ENCODE measurements at regions not wholly inside any gene's neighbourhood (a gene's known extent, or its start where the extent isn't known, plus 50 kb on each side); places are given as distances from the start of the nearest gene placed in this dataset.

GRCh38 chr6:156647991-156648390, 129.2 kb upstream of the ARID1B start:
- no peak for DNase-seq (ENCODE audit: low spot score)

DNA sequence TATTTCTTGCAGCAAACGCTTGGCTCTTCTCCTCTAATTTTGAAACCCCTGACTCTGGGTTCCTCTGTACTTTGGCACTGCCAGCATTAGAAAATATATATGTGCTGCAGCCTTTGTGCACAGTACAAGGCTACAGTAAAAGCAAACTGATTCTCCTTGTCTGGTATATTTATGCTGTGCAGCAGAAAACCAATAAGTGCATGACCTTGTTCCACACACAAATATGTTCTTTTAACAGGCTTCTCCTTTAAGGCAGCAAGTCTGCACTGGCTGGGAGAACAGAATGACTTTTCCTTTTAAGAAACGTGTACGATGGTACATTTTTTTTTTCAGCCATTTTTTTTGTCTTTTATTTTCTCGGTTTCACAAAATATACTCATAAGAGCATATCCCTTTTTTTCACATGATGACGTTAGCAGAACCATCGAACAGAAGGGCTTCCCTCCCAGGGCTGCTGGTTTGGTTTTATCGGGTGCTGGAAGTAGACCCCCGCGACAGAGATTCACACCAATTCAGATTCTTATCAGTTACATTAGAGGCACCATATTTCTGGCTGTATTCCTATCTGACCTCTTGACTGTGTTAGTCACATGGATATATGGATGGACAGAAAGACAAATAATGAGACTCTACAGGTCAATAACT, 129.9 kb upstream of the ARID1B start:
- no peak for DNase-seq (ENCODE audit: low spot score)

- no peak for DNase-seq (ENCODE audit: low spot score)
These were observed 130.7 kb upstream of the ARID1B start for GRCh38 chr6:156646496-156646895.

- no peak for DNase-seq (ENCODE audit: low spot score)
These were observed 132.1 kb upstream of the ARID1B start for GRCh38 chr6:156645097-156645496.

GRCh38 chr6:156639009-156639721, 138.0 kb upstream of the ARID1B start:
- DNase-seq (ENCODE audit: low spot score): no peak

DNA sequence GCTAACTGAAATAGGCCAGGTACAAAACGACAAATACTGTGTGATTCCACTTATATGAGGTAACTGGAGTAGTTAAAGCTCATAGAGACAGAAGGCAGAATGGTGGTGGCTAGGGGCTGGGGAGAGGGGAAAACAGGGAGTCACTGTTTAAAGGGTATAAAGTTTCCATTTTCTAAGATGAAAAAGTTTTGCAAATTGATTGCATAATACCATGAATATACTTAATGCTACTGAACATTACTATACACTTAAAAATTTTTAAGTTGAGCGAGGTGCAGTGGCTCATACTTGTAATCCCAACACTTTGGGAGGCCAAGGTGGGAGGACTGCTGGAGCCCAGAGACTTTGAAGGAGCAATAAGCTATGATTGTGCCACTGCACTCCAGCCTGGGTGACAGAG, 138.6 kb upstream of the ARID1B start:
- no peak for DNase-seq (ENCODE audit: low spot score)

GRCh38 chr6:156634951-156635371, 142.2 kb upstream of the ARID1B start:
- DNase-seq (ENCODE audit: low spot score): no peak

DNA sequence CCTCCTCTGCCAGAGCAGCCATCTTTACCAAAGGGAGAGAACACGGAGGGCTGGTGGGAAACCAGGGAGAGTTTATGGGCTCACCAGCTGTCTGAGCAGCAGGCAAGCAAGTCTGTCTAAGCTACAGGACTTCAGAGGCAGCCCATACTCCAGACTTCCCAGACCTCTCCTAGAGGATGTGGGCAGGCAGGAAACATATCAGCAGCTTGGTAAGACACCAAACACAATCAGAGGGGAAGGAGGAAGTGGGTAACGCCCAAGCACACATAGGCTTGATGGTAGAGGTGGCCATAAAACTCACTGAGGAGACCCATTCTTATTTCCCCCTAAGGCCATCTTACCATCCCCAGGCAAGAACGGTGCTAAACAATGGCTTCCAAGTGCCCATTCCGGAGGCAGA, 143.1 kb upstream of the ARID1B start:
- DNase-seq (ENCODE audit: low spot score): no peak

DNA sequence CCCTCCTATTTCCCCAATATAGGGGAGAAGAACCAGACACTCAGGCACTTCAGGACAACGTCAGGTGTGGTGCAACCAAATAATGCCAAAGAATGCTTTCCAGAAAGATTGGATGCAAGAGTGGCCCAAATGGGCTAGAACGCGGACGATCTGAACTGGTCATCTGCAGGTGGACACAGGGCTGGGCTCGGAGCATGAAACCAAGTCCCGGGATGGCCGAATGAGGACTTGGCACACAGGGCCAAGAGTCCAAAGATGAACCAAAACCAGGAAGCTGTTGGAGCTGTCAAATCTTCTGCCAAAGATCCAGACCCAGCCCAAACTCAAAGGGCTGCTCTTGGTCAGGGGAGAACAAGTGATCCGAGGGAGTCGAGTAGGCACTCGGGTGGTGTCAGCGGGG, 143.9 kb upstream of the ARID1B start:
- DNase-seq (ENCODE audit: low spot score): no peak

DNA sequence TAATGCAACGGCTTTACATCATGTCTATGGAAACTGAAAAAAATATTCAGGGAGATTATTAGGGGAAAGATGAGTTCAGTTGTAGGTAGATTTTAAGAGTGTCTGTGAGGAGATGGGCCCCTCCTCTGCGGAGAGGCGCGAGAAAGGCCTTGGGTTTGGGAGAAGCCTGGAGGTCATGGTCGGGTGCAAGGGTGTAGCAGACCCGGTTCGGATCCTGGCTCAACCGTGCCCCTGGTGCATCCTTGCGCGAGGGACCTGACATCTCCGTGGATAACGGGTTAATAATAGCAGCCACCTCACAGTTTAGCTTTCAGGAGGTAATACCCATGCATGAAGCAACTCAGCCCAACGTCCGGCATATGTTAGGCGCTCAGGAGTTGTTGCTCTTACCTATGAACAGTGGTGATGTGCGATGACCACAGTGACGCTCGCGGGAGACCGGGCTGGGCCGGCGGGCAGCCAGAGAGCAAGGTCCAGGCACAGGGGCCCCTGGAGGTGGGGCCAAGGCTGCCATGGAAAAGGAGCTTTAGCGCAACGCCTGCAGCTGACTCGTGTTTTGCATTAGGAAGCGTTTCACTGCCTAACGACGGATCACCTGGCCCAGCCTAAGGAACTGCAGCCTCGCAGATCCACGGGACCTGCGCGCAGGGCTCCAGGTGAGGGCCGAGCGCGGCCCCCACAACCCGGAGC, 146.4 kb upstream of the ARID1B start:
- DNase-seq (ENCODE audit: low spot score): no peak

DNA sequence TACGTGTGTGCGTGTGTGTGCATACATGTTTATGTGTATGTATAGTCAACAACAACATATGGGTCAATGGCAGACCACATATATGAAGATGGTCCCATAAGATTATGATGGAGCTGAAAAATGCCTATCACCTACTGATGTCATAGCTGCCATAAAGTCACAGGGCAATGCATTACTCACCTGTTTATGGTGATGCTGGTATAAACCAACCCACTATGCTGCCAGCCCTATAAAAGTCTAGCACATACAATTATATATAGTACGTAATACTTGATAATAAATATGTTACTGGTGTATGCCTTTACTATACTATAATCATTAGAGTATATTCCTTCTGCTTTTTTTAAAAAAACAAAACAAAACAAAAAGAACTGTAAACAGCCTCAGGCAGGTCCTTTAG, 148.4 kb upstream of the ARID1B start:
- DNase-seq (ENCODE audit: low spot score): no peak

GRCh38 chr6:156627524-156627923, 149.7 kb upstream of the ARID1B start:
- DNase-seq (ENCODE audit: low spot score): no peak

- DNase-seq (ENCODE audit: low spot score): no peak
These were observed 155.0 kb upstream of the ARID1B start for GRCh38 chr6:156622185-156622584.

DNA sequence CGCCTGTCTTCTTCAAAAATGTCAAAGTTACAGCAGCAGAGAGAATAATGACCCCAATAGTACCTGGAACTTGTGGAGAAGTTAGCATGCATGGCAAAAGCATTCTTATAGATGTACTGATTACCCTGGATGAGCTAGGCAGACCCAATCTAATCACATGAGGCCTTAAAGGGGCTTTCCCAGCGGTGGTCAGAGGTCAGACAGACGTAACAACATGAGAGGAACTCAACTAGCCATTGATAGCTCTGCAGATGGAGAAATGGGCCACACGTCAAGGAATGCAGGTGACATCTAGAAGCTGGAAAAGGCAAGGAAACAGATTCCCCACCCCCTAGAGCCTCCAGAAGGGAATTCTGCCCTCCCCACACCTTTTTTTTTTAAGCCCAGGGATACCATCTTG, 156.8 kb upstream of the ARID1B start:
- no peak for DNase-seq (ENCODE audit: low spot score)

DNA sequence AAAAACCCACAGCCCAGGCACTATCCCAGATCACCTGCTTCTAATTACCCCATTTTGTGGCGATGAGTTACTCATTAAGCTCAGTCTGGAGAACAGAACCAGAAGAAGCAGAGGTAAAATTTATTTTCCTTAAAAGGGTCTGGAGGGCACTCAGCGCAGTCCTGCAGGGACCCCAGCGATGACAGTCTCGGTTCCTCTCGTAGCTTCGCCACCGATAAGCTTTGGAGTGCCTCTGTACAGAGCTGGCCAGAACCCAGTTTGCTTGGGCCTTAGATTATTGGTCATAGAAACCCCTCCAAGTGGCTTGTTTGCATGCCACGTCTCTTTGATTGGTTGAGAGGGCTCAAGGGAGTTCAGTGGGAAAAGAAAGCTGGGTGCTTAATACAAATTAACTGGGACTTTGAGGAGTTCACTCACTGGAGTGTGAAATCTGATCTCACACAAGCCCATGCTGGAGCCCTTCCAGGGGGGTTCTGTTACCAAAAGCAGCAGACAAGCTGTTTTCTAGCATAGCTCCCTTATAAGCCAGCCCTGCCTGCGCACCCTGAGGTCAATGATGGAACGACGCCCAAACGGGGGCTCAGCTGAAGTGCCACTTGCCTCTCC, 158.5 kb upstream of the ARID1B start:
- DNase-seq (ENCODE audit: low spot score): no peak

DNA sequence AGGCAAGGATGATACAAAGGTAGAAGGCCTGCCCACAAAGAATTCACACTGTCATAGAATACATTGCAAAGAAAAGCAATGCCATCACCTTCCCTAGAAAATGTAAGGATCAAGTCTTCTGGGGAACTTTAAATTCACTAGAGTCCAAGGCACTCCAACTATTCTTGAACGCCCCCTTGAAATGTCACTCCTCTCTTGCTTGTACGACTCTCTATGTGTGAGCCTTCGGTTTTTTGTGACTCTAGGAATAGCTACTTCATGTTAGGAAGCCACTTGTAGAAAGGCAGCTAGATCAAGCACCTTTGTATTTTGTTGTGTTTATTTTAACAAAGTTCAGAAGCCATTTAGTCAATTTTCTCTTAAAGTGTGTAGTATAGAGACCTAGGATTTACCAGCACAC, 159.2 kb upstream of the ARID1B start:
- DNase-seq (ENCODE audit: low spot score): no peak

DNA sequence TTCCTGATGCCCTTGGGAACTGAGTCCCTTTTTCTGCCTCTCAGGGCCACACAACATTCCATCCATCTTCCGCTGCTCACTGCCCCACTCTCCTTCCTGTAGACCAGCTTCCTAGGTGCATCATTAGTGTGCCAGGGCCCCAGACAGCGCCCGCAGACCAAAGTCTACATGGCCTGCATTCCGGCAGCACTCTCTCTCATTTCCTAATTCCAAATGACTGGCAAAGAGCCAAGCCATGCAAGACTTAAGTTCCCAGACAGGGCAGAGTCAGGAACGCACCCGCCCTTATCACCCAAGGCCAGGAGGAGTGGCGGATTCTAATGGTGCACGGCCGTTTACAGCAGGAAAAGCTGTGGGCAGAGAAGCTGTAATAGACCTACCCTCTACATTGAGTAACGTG, 159.8 kb upstream of the ARID1B start:
- no peak for DNase-seq (ENCODE audit: low spot score)

- no peak for DNase-seq (ENCODE audit: low spot score)
These were observed 160.7 kb upstream of the ARID1B start for GRCh38 chr6:156616495-156616894.

GRCh38 chr6:156613996-156614395, 163.2 kb upstream of the ARID1B start:
- DNase-seq (ENCODE audit: low spot score): no peak

GRCh38 chr6:156612361-156612760, 164.8 kb upstream of the ARID1B start:
- no peak for DNase-seq (ENCODE audit: low spot score)

DNA sequence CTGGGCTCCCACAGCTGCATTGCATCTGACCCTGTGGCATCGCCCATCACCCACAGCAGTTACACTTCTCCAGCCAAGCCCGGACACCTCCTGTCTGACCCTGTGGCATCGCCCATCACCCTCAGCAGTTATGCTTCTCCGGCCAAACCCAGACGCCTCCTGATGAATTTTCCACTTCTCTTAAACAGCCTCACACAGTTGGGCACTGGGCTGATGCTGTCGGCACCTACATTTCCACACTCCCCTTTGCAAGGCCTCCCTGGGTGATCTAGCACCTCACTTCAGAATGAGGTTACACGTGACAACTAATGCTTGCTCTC, 175.2 kb upstream of the ARID1B start:
- no peak for DNase-seq (ENCODE audit: low spot score)

DNA sequence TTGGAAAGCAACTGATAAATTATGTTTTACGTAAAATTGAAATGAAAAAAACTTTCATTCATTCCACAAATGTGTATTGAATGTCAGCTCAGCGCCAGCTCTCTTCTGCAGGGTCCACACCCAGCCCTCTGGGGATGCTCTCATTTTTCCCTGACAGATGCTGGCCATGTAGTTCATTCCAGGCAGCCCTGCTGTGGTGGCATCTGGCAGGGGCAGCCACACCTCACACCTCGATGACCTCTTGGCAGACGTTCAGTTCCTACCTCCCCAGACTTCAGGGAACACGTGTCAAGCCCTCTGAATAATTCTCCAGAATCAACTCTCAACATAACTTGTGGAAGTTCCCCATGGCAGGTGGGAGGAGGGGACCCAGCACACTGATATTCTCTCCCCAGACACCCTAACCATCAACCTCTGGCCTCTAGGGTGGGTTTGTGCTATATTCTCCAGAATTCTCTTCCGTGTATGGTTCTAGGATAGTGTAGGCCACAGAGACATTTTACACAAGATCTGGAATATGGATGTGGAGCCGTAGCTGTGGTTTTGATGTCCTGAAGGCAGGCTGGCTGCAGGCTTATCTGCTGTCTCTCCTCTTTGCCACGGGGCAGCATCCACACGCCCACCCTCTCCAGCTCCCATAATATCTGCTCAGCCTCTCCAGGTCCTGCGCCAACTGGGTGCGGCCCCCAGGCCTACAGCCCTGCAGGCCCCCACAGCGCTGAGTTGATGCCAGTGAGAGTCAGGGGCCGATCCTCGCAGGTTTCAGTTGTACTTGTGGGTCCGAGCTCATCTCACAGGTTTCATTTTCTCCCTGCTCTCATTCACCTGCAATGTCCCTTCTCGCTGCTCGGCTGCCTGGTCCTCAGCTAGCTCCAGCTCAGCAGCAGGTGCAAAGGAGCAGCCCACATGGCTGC, 175.8 kb upstream of the ARID1B start:
- no peak for DNase-seq (ENCODE audit: low spot score)

All from AG08396 (cell line).